K562 (cell line): ENCODE measurements at regions not wholly inside any gene's neighbourhood (a gene's known extent, or its start where the extent isn't known, plus 50 kb on each side); places are given as distances from the start of the nearest gene placed in this dataset.

Experiments used
- E2F6 ChIP-seq, 2 experiments: IDR thresholded peaks; 2 replicates each; pipeline ENCODE4 v1.6.1; 2011; ENCODE audit warnings: borderline replicate concordance in 1 of 2, control low read depth in 1 of 2, low read depth in 1 of 2, low read length in 1 of 2, mild to moderate bottlenecking in 1 of 2, mixed read lengths in 1 of 2, moderate library complexity in 1 of 2; ENCODE audit not compliant: insufficient read depth in 1 of 2, insufficient read length in 1 of 2, poor library complexity in 1 of 2, severe bottlenecking in 1 of 2; ENCODE audit errors: extremely low read depth in 1 of 2
- GATAD2A ChIP-seq: fragments of 450-650 bp; IDR thresholded peaks from 2 replicates; pipeline ENCODE4 v1.6.1; 2017
- SMARCB1 ChIP-seq: IDR thresholded peaks from 2 replicates; pipeline ENCODE4 v1.6.1; 2011; ENCODE audit warnings: improper control_type of control experiment, low read depth; ENCODE audit not compliant: insufficient read length
- SRSF3 ChIP-seq: fragments of 200-400 bp; formaldehyde crosslinking; IDR thresholded peaks from 2 replicates; pipeline ENCODE4 v1.6.1; 2016; ENCODE audit warnings: mild to moderate bottlenecking, low read length, moderate library complexity; ENCODE audit not compliant: insufficient read depth
- ZSCAN29 ChIP-seq: fragments of 450-650 bp; IDR thresholded peaks from 2 replicates; pipeline ENCODE4 v1.6.1; 2017
- TF ChIP-seq, protein P1 (sequence below): fragments of 250-450 bp; sonication (Bioruptor Pico); IDR thresholded peaks from 2 replicates; pipeline ENCODE4 v1.5.0; 2021; ENCODE audit warnings: mild to moderate bottlenecking, borderline replicate concordance
- TF ChIP-seq, protein P2 (sequence below): IDR thresholded peaks from 3 replicates; pipeline ENCODE4 v1.6.1; 2011; ENCODE audit warnings: borderline replicate concordance, mild to moderate bottlenecking, moderate library complexity; ENCODE audit not compliant: insufficient read length; ENCODE audit errors: extremely low read depth

DNA sequence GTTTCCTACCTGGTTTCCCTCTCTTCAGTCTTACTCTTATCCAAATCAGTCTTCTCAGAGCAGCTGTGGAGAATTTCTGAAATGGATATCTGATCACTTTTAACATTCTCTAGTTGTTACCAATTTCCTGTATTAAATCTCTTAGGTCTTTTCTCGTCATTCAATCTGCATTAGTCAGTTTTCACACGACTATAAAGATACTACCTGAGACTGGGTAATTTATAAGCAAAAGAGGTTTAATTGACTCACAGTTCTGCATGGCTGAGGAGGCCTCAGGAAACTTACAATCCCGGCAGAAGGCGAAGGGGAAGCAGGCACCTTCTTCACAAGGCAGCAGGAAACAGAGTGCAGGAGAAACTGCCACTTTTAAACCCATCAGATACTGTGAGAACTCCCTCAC is 444.8 kb downstream of the GATA3 start (continued):
- TF ChIP-seq E2F6 (IDR thresholded peaks at IDR 0.05; ENCODE audit: borderline replicate concordance in 1 of 2, extremely low read depth in 1 of 2, insufficient read depth in 1 of 2, insufficient read length in 1 of 2, low read depth in 1 of 2, low read length in 1 of 2, poor library complexity in 1 of 2, severe bottlenecking in 1 of 2) (no peak), SMARCB1 (no peak), ZSCAN29 (no peak), SRSF3 (no peak), GATAD2A (no peak)
- TF ChIP-seq, protein P1, sequence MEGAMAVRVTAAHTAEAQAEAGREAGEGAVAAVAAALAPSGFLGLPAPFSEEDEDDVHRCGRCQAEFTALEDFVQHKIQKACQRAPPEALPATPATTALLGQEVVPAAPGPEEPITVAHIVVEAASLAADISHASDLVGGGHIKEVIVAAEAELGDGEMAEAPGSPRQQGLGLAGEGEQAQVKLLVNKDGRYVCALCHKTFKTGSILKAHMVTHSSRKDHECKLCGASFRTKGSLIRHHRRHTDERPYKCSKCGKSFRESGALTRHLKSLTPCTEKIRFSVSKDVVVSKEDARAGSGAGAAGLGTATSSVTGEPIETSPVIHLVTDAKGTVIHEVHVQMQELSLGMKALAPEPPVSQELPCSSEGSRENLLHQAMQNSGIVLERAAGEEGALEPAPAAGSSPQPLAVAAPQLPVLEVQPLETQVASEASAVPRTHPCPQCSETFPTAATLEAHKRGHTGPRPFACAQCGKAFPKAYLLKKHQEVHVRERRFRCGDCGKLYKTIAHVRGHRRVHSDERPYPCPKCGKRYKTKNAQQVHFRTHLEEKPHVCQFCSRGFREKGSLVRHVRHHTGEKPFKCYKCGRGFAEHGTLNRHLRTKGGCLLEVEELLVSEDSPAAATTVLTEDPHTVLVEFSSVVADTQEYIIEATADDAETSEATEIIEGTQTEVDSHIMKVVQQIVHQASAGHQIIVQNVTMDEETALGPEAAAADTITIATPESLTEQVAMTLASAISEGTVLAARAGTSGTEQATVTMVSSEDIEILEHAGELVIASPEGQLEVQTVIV, result no peak
- TF ChIP-seq, protein P2, sequence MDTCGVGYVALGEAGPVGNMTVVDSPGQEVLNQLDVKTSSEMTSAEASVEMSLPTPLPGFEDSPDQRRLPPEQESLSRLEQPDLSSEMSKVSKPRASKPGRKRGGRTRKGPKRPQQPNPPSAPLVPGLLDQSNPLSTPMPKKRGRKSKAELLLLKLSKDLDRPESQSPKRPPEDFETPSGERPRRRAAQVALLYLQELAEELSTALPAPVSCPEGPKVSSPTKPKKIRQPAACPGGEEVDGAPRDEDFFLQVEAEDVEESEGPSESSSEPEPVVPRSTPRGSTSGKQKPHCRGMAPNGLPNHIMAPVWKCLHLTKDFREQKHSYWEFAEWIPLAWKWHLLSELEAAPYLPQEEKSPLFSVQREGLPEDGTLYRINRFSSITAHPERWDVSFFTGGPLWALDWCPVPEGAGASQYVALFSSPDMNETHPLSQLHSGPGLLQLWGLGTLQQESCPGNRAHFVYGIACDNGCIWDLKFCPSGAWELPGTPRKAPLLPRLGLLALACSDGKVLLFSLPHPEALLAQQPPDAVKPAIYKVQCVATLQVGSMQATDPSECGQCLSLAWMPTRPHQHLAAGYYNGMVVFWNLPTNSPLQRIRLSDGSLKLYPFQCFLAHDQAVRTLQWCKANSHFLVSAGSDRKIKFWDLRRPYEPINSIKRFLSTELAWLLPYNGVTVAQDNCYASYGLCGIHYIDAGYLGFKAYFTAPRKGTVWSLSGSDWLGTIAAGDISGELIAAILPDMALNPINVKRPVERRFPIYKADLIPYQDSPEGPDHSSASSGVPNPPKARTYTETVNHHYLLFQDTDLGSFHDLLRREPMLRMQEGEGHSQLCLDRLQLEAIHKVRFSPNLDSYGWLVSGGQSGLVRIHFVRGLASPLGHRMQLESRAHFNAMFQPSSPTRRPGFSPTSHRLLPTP, result no peak
